ENCODE measurements at regions not wholly inside any gene's neighbourhood (a gene's known extent, or its start where the extent isn't known, plus 50 kb on each side); places are given as distances from the start of the nearest gene placed in this dataset.

- peaks cover 60% of the 10 kb centered on the region for H3K9me3 Mint-ChIP-seq
- ATAC-seq (no peak), DNase-seq (ENCODE audit: low spot score) (no peak)
- no peaks in the 10 kb centered on the region for H3K27me3 Mint-ChIP-seq (ENCODE audit: low read depth)
- H3K4me3 Mint-ChIP-seq, result no peak overlapping the region
- peaks cover 31% of the 10 kb centered on the region for H3K36me3 Mint-ChIP-seq
- TF ChIP-seq ZNF219 (CRISPR knock-in tag; IDR thresholded peaks at IDR 0.05; ENCODE audit: borderline replicate concordance), result no peak
- no peaks in the 10 kb centered on the region for H3K4me1 Mint-ChIP-seq
- no peak overlapping the region for H3K27ac Mint-ChIP-seq
- CTCF ChIA-PET, result no interaction called here
- POLR2A ChIA-PET, result no interaction called here
These were observed 427.9 kb upstream of the SPANXN1 start for GRCh38 chrX:144819406-144819805.

- TF ChIP-seq PRRX2 (CRISPR knock-in tag; IDR thresholded peaks at IDR 0.05) (no peak), MAX (CRISPR knock-in tag; IDR thresholded peaks at IDR 0.05) (no peak), CBFB (CRISPR knock-in tag; IDR thresholded peaks at IDR 0.05; ENCODE audit: low read depth) (no peak), ZNF138 (CRISPR knock-in tag; conservative IDR thresholded peaks at IDR 0.05) (no peak), ZNF121 (CRISPR knock-in tag; IDR thresholded peaks at IDR 0.05) (no peak), OVOL2 (CRISPR knock-in tag; IDR thresholded peaks at IDR 0.05; ENCODE audit: borderline replicate concordance) (no peak), FOXP4 (CRISPR knock-in tag; IDR thresholded peaks at IDR 0.05) (no peak), ERG (CRISPR knock-in tag; IDR thresholded peaks at IDR 0.05) (no peak), USF1 (CRISPR knock-in tag; IDR thresholded peaks at IDR 0.05) (no peak)
- CTCF ChIA-PET, result no interaction called here
- H3K9me3 Mint-ChIP-seq, result peaks cover 40% of the 10 kb centered on the region
- peaks cover 27% of the 10 kb centered on the region for H3K36me3 Mint-ChIP-seq
- no peaks in the 10 kb centered on the region for H3K27me3 Mint-ChIP-seq (ENCODE audit: low read depth)
- ATAC-seq (no peak), DNase-seq (ENCODE audit: low spot score) (no peak)
- H3K27ac Mint-ChIP-seq, result no peak overlapping the region
- no peak overlapping the region for H3K4me3 Mint-ChIP-seq
- no peaks in the 10 kb centered on the region for H3K4me1 Mint-ChIP-seq
- POLR2A ChIA-PET, result no interaction called here
These were observed 406.7 kb upstream of the SPANXN1 start for GRCh38 chrX:144840616-144841015.

GRCh38 chrX:144849141-144849540 is 398.2 kb upstream of the SPANXN1 start:
- ChIA-PET POLR2A (no interaction called here), CTCF (no interaction called here)
- TF ChIP-seq GRHL2 (CRISPR knock-in tag; IDR thresholded peaks at IDR 0.05; ENCODE audit: insufficient replicate concordance, severe bottlenecking) (no peak), ETV6 (CRISPR knock-in tag; IDR thresholded peaks at IDR 0.05) (no peak), EMX1 (CRISPR knock-in tag; IDR thresholded peaks at IDR 0.05) (no peak), OVOL2 (CRISPR knock-in tag; IDR thresholded peaks at IDR 0.05; ENCODE audit: borderline replicate concordance) (no peak), NR2C2 (CRISPR knock-in tag; IDR thresholded peaks at IDR 0.05) (no peak), ATF2 (CRISPR knock-in tag; IDR thresholded peaks at IDR 0.05; ENCODE audit: borderline replicate concordance, low read depth) (no peak), ESRRA (CRISPR knock-in tag; IDR thresholded peaks at IDR 0.05; ENCODE audit: borderline replicate concordance) (no peak), NFATC4 (CRISPR knock-in tag; IDR thresholded peaks at IDR 0.05) (no peak), E2F1 (CRISPR knock-in tag; IDR thresholded peaks at IDR 0.05) (no peak), AFF4 (CRISPR knock-in tag; IDR thresholded peaks at IDR 0.05; ENCODE audit: borderline replicate concordance) (no peak), ATF6 (CRISPR knock-in tag; IDR thresholded peaks at IDR 0.05) (no peak), TCF7 (CRISPR knock-in tag; IDR thresholded peaks at IDR 0.05; ENCODE audit: low read depth) (no peak)
- H3K36me3 Mint-ChIP-seq, result peaks cover 28% of the 10 kb centered on the region
- no peak overlapping the region for H3K4me3 Mint-ChIP-seq
- peaks cover 31% of the 10 kb centered on the region for H3K9me3 Mint-ChIP-seq
- no peak overlapping the region for H3K27ac Mint-ChIP-seq
- no peak for DNase-seq (ENCODE audit: low spot score)
- H3K27me3 Mint-ChIP-seq (ENCODE audit: low read depth), result no peaks in the 10 kb centered on the region
- ATAC-seq, result no peak
- H3K4me1 Mint-ChIP-seq, result no peaks in the 10 kb centered on the region

Data from WTC11 (cell line).